ENCODE measurements at regions not wholly inside any gene's neighbourhood (a gene's known extent, or its start where the extent isn't known, plus 50 kb on each side); places are given as distances from the start of the nearest gene placed in this dataset.

GRCh38 chr9:107090218-107090617 is 192.9 kb upstream of the RAD23B start:
- TF ChIP-seq, protein P1, sequence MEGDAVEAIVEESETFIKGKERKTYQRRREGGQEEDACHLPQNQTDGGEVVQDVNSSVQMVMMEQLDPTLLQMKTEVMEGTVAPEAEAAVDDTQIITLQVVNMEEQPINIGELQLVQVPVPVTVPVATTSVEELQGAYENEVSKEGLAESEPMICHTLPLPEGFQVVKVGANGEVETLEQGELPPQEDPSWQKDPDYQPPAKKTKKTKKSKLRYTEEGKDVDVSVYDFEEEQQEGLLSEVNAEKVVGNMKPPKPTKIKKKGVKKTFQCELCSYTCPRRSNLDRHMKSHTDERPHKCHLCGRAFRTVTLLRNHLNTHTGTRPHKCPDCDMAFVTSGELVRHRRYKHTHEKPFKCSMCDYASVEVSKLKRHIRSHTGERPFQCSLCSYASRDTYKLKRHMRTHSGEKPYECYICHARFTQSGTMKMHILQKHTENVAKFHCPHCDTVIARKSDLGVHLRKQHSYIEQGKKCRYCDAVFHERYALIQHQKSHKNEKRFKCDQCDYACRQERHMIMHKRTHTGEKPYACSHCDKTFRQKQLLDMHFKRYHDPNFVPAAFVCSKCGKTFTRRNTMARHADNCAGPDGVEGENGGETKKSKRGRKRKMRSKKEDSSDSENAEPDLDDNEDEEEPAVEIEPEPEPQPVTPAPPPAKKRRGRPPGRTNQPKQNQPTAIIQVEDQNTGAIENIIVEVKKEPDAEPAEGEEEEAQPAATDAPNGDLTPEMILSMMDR (conservative IDR thresholded peaks at IDR 0.05; ENCODE audit: low read depth, low read length) = no peak
- no peak for TF ChIP-seq EZH2 (IDR thresholded peaks at IDR 0.05; ENCODE audit: borderline replicate concordance, low read depth, low read length, poor library complexity, severe bottlenecking)
- ChIA-PET CTCF (no interaction called here), POLR2A (ENCODE audit: low non-redundant PET) (no interaction called here)
- Histone ChIP-seq H3K4me1 (ENCODE audit: insufficient read depth, low read length, poor library complexity, severe bottlenecking) (no peaks in the 10 kb centered on the region), H3K9me3 (ENCODE audit: low read depth, low read length, poor library complexity, severe bottlenecking) (no peaks in the 10 kb centered on the region), H3K27me3 (replicated peaks; ENCODE audit: insufficient read depth, low read depth, low read length, poor library complexity) (no peaks in the 10 kb centered on the region), H3K4me3 (ENCODE audit: low read depth, low read length, poor library complexity, severe bottlenecking) (no peak overlapping the region), H3K27ac (ENCODE audit: low read depth, low read length, poor library complexity, severe bottlenecking) (no peak overlapping the region), H3K36me3 (ENCODE audit: insufficient read depth, low read length, poor library complexity, severe bottlenecking) (no peaks in the 10 kb centered on the region)
- no peak for DNase-seq (ENCODE audit: low spot score)
- BruUV-seq (replicated peaks) = no TSS peak
- intact Hi-C loops (cut with micrococcal nuclease; ENCODE audit: unreplicated experiment) = no loop called here

GRCh38 chr9:107093365-107094060 is 189.6 kb upstream of the RAD23B start:
- Histone ChIP-seq H3K27ac (ENCODE audit: low read depth, low read length, poor library complexity, severe bottlenecking) (no peak overlapping the region), H3K4me3 (ENCODE audit: low read depth, low read length, poor library complexity, severe bottlenecking) (no peak overlapping the region), H3K4me1 (ENCODE audit: insufficient read depth, low read length, poor library complexity, severe bottlenecking) (no peaks in the 10 kb centered on the region), H3K27me3 (replicated peaks; ENCODE audit: insufficient read depth, low read depth, low read length, poor library complexity) (no peaks in the 10 kb centered on the region), H3K9me3 (ENCODE audit: low read depth, low read length, poor library complexity, severe bottlenecking) (no peaks in the 10 kb centered on the region), H3K36me3 (ENCODE audit: insufficient read depth, low read length, poor library complexity, severe bottlenecking) (no peaks in the 10 kb centered on the region)
- no peak for DNase-seq (ENCODE audit: low spot score)
- ChIA-PET POLR2A (ENCODE audit: low non-redundant PET) (no interaction called here), CTCF (no interaction called here)
- TF ChIP-seq EZH2 (IDR thresholded peaks at IDR 0.05; ENCODE audit: borderline replicate concordance, low read depth, low read length, poor library complexity, severe bottlenecking) = no peak
- TF ChIP-seq, protein P1 (conservative IDR thresholded peaks at IDR 0.05; ENCODE audit: low read depth, low read length) = no peak
- intact Hi-C loops (cut with micrococcal nuclease; ENCODE audit: unreplicated experiment) = no loop called here
- no TSS peak for BruUV-seq (replicated peaks)

DNA sequence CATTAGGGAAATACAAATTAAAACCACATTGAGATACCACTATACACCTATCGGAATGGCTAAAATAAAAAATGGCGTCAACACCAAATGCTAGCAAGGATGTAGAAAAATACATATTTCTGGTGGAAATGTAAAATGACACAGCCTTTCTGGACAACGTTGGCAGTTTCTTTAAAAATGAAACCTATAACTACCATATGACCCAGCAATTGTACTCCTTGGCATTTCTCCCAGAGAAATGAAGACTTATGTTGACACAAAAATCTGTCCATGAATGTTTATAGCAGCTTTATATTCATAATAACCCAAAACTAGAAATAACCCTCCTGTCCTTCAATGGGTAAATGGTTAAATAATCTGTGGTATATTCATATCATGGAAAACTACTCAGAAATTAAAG is 188.7 kb upstream of the RAD23B start:
- intact Hi-C loops (cut with micrococcal nuclease; ENCODE audit: unreplicated experiment) = no loop called here
- no peaks in the 10 kb centered on the region for H3K9me3 ChIP-seq (ENCODE audit: low read depth, low read length, poor library complexity, severe bottlenecking)
- ChIA-PET CTCF (no interaction called here), POLR2A (ENCODE audit: low non-redundant PET) (no interaction called here)
- DNase-seq (ENCODE audit: low spot score) = no peak
- no peaks in the 10 kb centered on the region for H3K36me3 ChIP-seq (ENCODE audit: insufficient read depth, low read length, poor library complexity, severe bottlenecking)
- TF ChIP-seq, protein P1 (conservative IDR thresholded peaks at IDR 0.05; ENCODE audit: low read depth, low read length) = no peak
- TF ChIP-seq EZH2 (IDR thresholded peaks at IDR 0.05; ENCODE audit: borderline replicate concordance, low read depth, low read length, poor library complexity, severe bottlenecking) = no peak
- H3K4me3 ChIP-seq (ENCODE audit: low read depth, low read length, poor library complexity, severe bottlenecking) = no peak overlapping the region
- no TSS peak for BruUV-seq (replicated peaks)
- H3K27ac ChIP-seq (ENCODE audit: low read depth, low read length, poor library complexity, severe bottlenecking) = no peak overlapping the region
- no peaks in the 10 kb centered on the region for H3K27me3 ChIP-seq (replicated peaks; ENCODE audit: insufficient read depth, low read depth, low read length, poor library complexity)
- H3K4me1 ChIP-seq (ENCODE audit: insufficient read depth, low read length, poor library complexity, severe bottlenecking) = no peaks in the 10 kb centered on the region
